ENCODE measurements at regions not wholly inside any gene's neighbourhood (a gene's known extent, or its start where the extent isn't known, plus 50 kb on each side); places are given as distances from the start of the nearest gene placed in this dataset.

DNA sequence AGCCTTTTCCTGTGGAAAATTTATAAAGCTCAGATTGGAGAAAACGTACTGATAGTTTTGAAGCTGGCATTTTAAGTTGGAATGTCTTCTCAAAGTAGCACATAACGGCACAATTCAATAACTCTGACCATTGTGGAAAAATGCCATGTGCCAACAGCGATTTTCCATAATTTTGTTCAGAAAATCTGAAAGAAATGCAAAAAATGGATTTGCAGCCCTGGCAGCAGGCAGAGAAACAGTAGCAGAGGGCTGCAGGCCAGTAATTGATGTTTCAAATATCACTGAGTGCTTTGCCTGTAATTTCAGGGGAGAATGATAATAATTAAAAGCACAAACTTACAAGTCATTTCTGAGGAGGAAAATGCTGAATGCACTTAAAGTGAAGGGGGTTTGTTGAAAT is 507.4 kb downstream of the MAFB start:
- Histone ChIP-seq H3K23ac (ENCODE audit: insufficient read length) (no peak overlapping the region), H3K14ac (ENCODE audit: insufficient read length) (no peak overlapping the region), H3K27me3 (replicated peaks in 1 of 4; ENCODE audit: control insufficient read depth in 3 of 4, extremely low read depth in 1 of 4, insufficient read depth in 3 of 4, low read length in 3 of 4) (no peaks in the 10 kb centered on the region), H2BK120ac (replicated peaks; ENCODE audit: low read depth, low read length) (no peak overlapping the region), H2BK20ac (ENCODE audit: low read length) (no peak overlapping the region), H3K79me1 (ENCODE audit: low read depth, low read length) (no peaks in the 10 kb centered on the region), H2AFZ (ENCODE audit: low read length) (no peak overlapping the region), H4K5ac (ENCODE audit: insufficient read length, low read depth, low read length) (no peak overlapping the region), H3K4ac (replicated peaks; ENCODE audit: insufficient read length, low read depth, low read length) (no peak overlapping the region), H4K20me1 (replicated peaks in 1 of 2; ENCODE audit: control insufficient read depth in 1 of 2, insufficient read depth in 2 of 2, low read length in 2 of 2) (no peaks in the 10 kb centered on the region), H3K4me3 (ENCODE audit: extremely low read depth in 1 of 4, insufficient read depth in 2 of 4, low read depth in 3 of 4, low read length in 4 of 4) (no peak overlapping the region), H4K91ac (replicated peaks; ENCODE audit: insufficient read length, low read length) (no peak overlapping the region), H3K4me1 (replicated peaks in 1 of 4; ENCODE audit: control insufficient read depth in 3 of 4, insufficient read depth in 4 of 4, low read length in 3 of 4) (no peaks in the 10 kb centered on the region), H2AK5ac (ENCODE audit: low read depth, low read length) (no peak overlapping the region), H3K18ac (ENCODE audit: extremely low read depth, low read length) (no peak overlapping the region), H2BK12ac (ENCODE audit: low read depth, low read length) (no peak overlapping the region), H3K79me2 (ENCODE audit: control insufficient read depth in 1 of 2, insufficient read depth in 2 of 2, low read length in 2 of 2) (no peaks in the 10 kb centered on the region), H3K23me2 (ENCODE audit: low read depth, low read length) (no peaks in the 10 kb centered on the region), H3K36me3 (ENCODE audit: control insufficient read depth in 2 of 4, insufficient read depth in 4 of 4, low read length in 3 of 4) (no peaks in the 10 kb centered on the region), H4K8ac (ENCODE audit: extremely low read depth, insufficient read depth, low read length) (no peak overlapping the region), H3K4me2 (ENCODE audit: insufficient read depth in 1 of 2, low read depth in 2 of 2, low read length in 2 of 2) (no peak overlapping the region), H3K9ac (replicated peaks in 1 of 4; ENCODE audit: extremely low read depth in 1 of 4, low read depth in 3 of 4, low read length in 3 of 4) (no peak overlapping the region), H2BK5ac (ENCODE audit: low read depth, low read length) (no peak overlapping the region), H3K9me3 (ENCODE audit: insufficient read depth in 2 of 2, low read depth in 1 of 2, low read length in 1 of 2) (no peaks in the 10 kb centered on the region), H3K56ac (replicated peaks; ENCODE audit: insufficient read length, low read depth, low read length) (no peak overlapping the region), H2BK15ac (ENCODE audit: low read length) (no peak overlapping the region), H3K27ac (ENCODE audit: low read depth, low read length) (no peak overlapping the region)
- FAIRE-seq (no peak), DNase-seq (ENCODE audit: low read depth in 1 of 2, low spot score in 2 of 2) (no peak)
- ChIA-PET CTCF (ENCODE audit: partially characterized antibody) (interaction anchor here (0.5 to 2.5 kb wide), 5 partner anchors 10 to 260 kb away, joined by 3 to 10 read pairs (median 3); no protein-coding TSS in a partner anchor), POLR2A (ENCODE audit: partially characterized antibody) (no interaction called here)
- WGBS, 2 experiments (ENCODE audit: extremely low coverage in 1 of 2, insufficient coverage in 1 of 2, insufficient read length in 1 of 2, insufficient replicate concordance in 2 of 2, low coverage in 1 of 2, low lambda C conversion rate in 2 of 2, missing lambda C conversion rate in 1 of 2) = 83% methylated on average over 3 of the region's 3 CpGs; no CpG with 5 or more reads in 1 of the 2 experiments
- TF ChIP-seq BCL11A (IDR thresholded peaks at IDR 0.05; ENCODE audit: low read depth in 2 of 2, low read length in 2 of 2) = no peak
- TF ChIP-seq SIN3A (conservative IDR thresholded peaks at IDR 0.05 in 1 of 2, IDR thresholded peaks at IDR 0.05 in 1 of 2; ENCODE audit: low read depth in 1 of 2, low read length in 2 of 2) = no peak
